ENCODE measurements at regions not wholly inside any gene's neighbourhood (a gene's known extent, or its start where the extent isn't known, plus 50 kb on each side); places are given as distances from the start of the nearest gene placed in this dataset.

DNA sequence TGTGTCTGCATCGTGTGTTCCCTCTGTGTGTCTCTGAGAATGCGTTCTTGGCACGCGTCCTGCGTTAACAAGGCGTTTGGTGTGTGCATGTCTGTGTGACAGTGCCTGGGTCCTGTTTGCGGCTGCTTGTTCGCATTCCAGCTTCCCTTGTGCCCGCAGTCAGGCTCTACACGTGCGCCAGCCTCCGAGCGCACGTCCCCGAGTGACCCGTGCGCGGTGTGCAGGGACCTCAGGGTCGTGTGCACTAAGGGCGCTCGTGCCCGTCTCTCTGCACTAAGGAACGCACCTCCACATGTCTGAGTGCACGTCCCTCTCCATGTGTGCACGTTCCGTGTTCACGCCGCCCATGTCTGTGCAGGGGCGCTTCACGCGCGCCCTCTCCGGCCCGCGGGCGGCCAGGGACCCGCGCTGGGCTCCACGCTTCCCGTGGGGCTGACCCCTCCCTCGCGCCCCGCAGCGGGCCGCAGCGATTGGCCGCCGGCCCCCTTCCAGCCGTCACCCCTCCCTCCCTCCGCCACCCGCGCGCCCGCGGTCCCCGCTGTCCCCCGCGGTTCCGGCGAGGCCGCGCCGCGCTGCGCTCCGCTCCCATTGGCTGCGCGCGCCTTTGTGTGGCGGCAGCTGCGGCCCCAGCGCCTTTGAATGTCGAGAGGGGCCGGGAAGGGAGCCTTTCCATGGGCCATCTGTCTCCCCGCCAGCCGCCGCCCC lies 229.4 kb downstream of the HAUS1 start:
- CTCF ChIA-PET: interaction anchor here (0.6 to 2.0 kb wide), 3 partner anchors 42 to 161 kb away, joined by 4 to 13 read pairs (median 6); no protein-coding TSS in a partner anchor
- Histone ChIP-seq H3K4me3 (ENCODE audit: low read depth, low read length) (peak overlapping the region; percentile 56), H3K9me3 (ENCODE audit: control insufficient read depth, insufficient read depth, low read depth, low read length) (no peaks in the 10 kb centered on the region), H3K27ac (ENCODE audit: extremely low read depth, low read depth, low read length) (peak overlapping the region; percentile 64; the same call in 1 of the 2 replicates), H3K4me1 (ENCODE audit: control insufficient read depth, insufficient read depth, low read length) (peaks cover 12% of the 10 kb centered on the region), H3K36me3 (ENCODE audit: control insufficient read depth in 2 of 2, insufficient read depth in 1 of 2, low read length in 2 of 2) (no peaks in the 10 kb centered on the region)
- POLR2A ChIA-PET: interaction anchor here (0.6 kb wide), 1 partner anchor 9 kb away, joined by 3 read pairs; no protein-coding TSS in a partner anchor
- TF ChIP-seq ZFP69B (tag by site-specific recombination; IDR thresholded peaks at IDR 0.05) (no peak; the same call in 1 of the 2 replicates), ZXDB (tag by site-specific recombination; IDR thresholded peaks at IDR 0.05) (peak; percentile 69), ZNF341 (tag by site-specific recombination; IDR thresholded peaks at IDR 0.05; ENCODE audit: low read depth) (0 out of 2 replicates have a peak, but pooled peaks have one; percentile 23), ZSCAN4 (tag by site-specific recombination; IDR thresholded peaks at IDR 0.05) (0 out of 2 replicates have a peak, but pooled peaks have one; percentile 22), ZNF501 (tag by site-specific recombination; IDR thresholded peaks at IDR 0.05) (peak; percentile 71), ZNF335 (tag by site-specific recombination; conservative IDR thresholded peaks at IDR 0.05) (peak; percentile 87), SP7 (tag by site-specific recombination; IDR thresholded peaks at IDR 0.05) (0 out of 2 replicates have a peak, but pooled peaks have one; percentile 15), ZNF777 (tag by site-specific recombination; IDR thresholded peaks at IDR 0.05; ENCODE audit: borderline replicate concordance) (peak; percentile 55; the same call in 1 of the 2 replicates), KLF16 (tag by site-specific recombination; IDR thresholded peaks at IDR 0.05) (peak; percentile 47; the same call in 1 of the 2 replicates), ZNF776 (tag by site-specific recombination; IDR thresholded peaks at IDR 0.05; ENCODE audit: borderline replicate concordance) (no peak), ZNF280C (tag by site-specific recombination; IDR thresholded peaks at IDR 0.05) (no peak), KLF1 (tag by site-specific recombination; IDR thresholded peaks at IDR 0.05) (peak; percentile 20; the same call in 1 of the 2 replicates), ZBTB7A (tag by site-specific recombination; IDR thresholded peaks at IDR 0.05; ENCODE audit: low read depth) (0 out of 2 replicates have a peak, but pooled peaks have one; percentile 27), GLIS2 (tag by site-specific recombination; IDR thresholded peaks at IDR 0.05) (peak; percentile 47), ZBTB48 (tag by site-specific recombination; IDR thresholded peaks at IDR 0.05) (peak; percentile 92)
- TF ChIP-seq, protein P1, sequence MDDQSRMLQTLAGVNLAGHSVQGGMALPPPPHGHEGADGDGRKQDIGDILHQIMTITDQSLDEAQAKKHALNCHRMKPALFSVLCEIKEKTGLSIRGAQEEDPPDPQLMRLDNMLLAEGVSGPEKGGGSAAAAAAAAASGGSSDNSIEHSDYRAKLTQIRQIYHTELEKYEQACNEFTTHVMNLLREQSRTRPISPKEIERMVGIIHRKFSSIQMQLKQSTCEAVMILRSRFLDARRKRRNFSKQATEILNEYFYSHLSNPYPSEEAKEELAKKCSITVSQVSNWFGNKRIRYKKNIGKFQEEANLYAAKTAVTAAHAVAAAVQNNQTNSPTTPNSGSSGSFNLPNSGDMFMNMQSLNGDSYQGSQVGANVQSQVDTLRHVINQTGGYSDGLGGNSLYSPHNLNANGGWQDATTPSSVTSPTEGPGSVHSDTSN (CRISPR knock-in tag; IDR thresholded peaks at IDR 0.05): 0 out of 2 replicates have a peak, but pooled peaks have one; percentile 31
- TF ChIP-seq, protein P2, sequence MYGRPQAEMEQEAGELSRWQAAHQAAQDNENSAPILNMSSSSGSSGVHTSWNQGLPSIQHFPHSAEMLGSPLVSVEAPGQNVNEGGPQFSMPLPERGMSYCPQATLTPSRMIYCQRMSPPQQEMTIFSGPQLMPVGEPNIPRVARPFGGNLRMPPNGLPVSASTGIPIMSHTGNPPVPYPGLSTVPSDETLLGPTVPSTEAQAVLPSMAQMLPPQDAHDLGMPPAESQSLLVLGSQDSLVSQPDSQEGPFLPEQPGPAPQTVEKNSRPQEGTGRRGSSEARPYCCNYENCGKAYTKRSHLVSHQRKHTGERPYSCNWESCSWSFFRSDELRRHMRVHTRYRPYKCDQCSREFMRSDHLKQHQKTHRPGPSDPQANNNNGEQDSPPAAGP (tag by site-specific recombination; IDR thresholded peaks at IDR 0.05): no peak
- TF ChIP-seq, protein P3, sequence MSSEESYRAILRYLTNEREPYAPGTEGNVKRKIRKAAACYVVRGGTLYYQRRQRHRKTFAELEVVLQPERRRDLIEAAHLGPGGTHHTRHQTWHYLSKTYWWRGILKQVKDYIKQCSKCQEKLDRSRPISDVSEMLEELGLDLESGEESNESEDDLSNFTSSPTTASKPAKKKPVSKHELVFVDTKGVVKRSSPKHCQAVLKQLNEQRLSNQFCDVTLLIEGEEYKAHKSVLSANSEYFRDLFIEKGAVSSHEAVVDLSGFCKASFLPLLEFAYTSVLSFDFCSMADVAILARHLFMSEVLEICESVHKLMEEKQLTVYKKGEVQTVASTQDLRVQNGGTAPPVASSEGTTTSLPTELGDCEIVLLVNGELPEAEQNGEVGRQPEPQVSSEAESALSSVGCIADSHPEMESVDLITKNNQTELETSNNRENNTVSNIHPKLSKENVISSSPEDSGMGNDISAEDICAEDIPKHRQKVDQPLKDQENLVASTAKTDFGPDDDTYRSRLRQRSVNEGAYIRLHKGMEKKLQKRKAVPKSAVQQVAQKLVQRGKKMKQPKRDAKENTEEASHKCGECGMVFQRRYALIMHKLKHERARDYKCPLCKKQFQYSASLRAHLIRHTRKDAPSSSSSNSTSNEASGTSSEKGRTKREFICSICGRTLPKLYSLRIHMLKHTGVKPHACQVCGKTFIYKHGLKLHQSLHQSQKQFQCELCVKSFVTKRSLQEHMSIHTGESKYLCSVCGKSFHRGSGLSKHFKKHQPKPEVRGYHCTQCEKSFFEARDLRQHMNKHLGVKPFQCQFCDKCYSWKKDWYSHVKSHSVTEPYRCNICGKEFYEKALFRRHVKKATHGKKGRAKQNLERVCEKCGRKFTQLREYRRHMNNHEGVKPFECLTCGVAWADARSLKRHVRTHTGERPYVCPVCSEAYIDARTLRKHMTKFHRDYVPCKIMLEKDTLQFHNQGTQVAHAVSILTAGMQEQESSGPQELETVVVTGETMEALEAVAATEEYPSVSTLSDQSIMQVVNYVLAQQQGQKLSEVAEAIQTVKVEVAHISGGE (tag by site-specific recombination; conservative IDR thresholded peaks at IDR 0.05; ENCODE audit: low read depth): peak; percentile 31; the same call in 1 of the 2 replicates
- TF ChIP-seq, protein P4, sequence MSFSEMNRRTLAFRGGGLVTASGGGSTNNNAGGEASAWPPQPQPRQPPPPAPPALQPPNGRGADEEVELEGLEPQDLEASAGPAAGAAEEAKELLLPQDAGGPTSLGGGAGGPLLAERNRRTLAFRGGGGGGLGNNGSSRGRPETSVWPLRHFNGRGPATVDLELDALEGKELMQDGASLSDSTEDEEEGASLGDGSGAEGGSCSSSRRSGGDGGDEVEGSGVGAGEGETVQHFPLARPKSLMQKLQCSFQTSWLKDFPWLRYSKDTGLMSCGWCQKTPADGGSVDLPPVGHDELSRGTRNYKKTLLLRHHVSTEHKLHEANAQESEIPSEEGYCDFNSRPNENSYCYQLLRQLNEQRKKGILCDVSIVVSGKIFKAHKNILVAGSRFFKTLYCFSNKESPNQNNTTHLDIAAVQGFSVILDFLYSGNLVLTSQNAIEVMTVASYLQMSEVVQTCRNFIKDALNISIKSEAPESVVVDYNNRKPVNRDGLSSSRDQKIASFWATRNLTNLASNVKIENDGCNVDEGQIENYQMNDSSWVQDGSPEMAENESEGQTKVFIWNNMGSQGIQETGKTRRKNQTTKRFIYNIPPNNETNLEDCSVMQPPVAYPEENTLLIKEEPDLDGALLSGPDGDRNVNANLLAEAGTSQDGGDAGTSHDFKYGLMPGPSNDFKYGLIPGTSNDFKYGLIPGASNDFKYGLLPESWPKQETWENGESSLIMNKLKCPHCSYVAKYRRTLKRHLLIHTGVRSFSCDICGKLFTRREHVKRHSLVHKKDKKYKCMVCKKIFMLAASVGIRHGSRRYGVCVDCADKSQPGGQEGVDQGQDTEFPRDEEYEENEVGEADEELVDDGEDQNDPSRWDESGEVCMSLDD (tag by site-specific recombination; IDR thresholded peaks at IDR 0.05): peak; percentile 50; the same call in 1 of the 2 replicates
- TF ChIP-seq, protein P5, sequence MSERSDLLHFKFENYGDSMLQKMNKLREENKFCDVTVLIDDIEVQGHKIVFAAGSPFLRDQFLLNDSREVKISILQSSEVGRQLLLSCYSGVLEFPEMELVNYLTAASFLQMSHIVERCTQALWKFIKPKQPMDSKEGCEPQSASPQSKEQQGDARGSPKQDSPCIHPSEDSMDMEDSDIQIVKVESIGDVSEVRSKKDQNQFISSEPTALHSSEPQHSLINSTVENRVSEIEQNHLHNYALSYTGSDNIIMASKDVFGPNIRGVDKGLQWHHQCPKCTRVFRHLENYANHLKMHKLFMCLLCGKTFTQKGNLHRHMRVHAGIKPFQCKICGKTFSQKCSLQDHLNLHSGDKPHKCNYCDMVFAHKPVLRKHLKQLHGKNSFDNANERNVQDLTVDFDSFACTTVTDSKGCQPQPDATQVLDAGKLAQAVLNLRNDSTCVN (tag by site-specific recombination; optimal IDR thresholded peaks at IDR 0.05): peak; percentile 93
